ENCODE measurements at regions not wholly inside any gene's neighbourhood (a gene's known extent, or its start where the extent isn't known, plus 50 kb on each side); places are given as distances from the start of the nearest gene placed in this dataset.

DNA sequence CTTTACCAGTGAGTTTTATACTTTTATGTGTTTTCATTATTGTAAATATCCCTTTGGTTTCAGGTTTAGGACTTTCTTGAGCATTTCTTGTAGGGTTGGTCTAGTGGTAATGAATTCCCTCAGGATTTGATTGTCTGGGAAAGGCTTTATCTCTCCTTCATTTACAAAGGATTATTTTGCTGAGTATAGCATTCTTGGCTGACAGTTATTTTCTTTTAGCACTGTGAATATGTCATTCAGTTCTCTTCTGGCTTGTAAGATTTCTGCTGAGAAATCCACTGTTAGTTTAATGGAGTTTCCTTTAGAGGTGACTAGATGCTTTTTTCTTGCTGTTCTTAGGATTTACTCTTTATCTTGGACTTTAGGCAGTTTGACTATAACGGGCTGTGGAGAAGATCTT lies 373.9 kb downstream of the TSN start:
- TF ChIP-seq CTCF (IDR thresholded peaks at IDR 0.05) (no peak), POLR2A (IDR thresholded peaks at IDR 0.05) (no peak)

Measured in body of pancreas (tissue), 4 donors.